NB4 (cell line): ENCODE measurements at regions not wholly inside any gene's neighbourhood (a gene's known extent, or its start where the extent isn't known, plus 50 kb on each side); places are given as distances from the start of the nearest gene placed in this dataset.

Experiments
- DNase-seq: peaks from one replicate; pipeline ENCODE4 v3.0.0; 2010; ENCODE audit warnings: low read depth
- H3K4me3 ChIP-seq: one replicate; pipeline ENCODE4 v1.5.1; 2011; ENCODE audit warnings: mild to moderate bottlenecking, low read depth, low read length, moderate library complexity
- CTCF ChIP-seq: IDR thresholded peaks from one replicate; pipeline ENCODE4 v1.5.1; 2012; ENCODE audit warnings: low read depth, low read length
- MAX ChIP-seq: IDR thresholded peaks from 2 replicates; pipeline ENCODE4 v1.6.1; 2011; ENCODE audit warnings: low read depth, low read length
- MYC ChIP-seq: IDR thresholded peaks from 2 replicates; pipeline ENCODE4 v1.6.1; 2011; ENCODE audit warnings: low read depth, low read length
- POLR2A ChIP-seq: IDR thresholded peaks from 2 replicates; pipeline ENCODE4 v1.6.1; 2011; ENCODE audit warnings: mild to moderate bottlenecking; ENCODE audit not compliant: insufficient read length; ENCODE audit errors: extremely low read depth

- TF ChIP-seq CTCF (peak; percentile 58), MAX (no peak), POLR2A (no peak), MYC (no peak)
- H3K4me3 ChIP-seq, result no peak overlapping the region
- DNase-seq, result peak; percentile 59
These were observed 177.6 kb downstream of the IGLL1 start for GRCh38 chr22:23402275-23403151.

GRCh38 chr22:23401910-23402274 is 178.2 kb downstream of the IGLL1 start:
- DNase-seq, result no peak
- TF ChIP-seq CTCF (no peak), MAX (no peak), POLR2A (no peak), MYC (no peak)
- H3K4me3 ChIP-seq, result no peak overlapping the region

- TF ChIP-seq POLR2A (no peak), MYC (no peak), CTCF (no peak), MAX (no peak)
- no peak for DNase-seq
- H3K4me3 ChIP-seq, result no peak overlapping the region
These were observed 178.8 kb downstream of the IGLL1 start for GRCh38 chr22:23401111-23401909.

GRCh38 chr22:23400286-23400981 is 179.7 kb downstream of the IGLL1 start:
- no peak for DNase-seq
- TF ChIP-seq CTCF, result no peak
- no peak for TF ChIP-seq POLR2A
- no peak for TF ChIP-seq MAX
- TF ChIP-seq MYC, result no peak
- no peak overlapping the region for H3K4me3 ChIP-seq

- TF ChIP-seq CTCF (no peak), MAX (no peak)
- no peak overlapping the region for H3K4me3 ChIP-seq
- no peak for DNase-seq
These were observed 180.5 kb downstream of the IGLL1 start for GRCh38 chr22:23399367-23400285.
